Type B pancreatic cell (in vitro differentiated cells): ENCODE measurements at regions not wholly inside any gene's neighbourhood (a gene's known extent, or its start where the extent isn't known, plus 50 kb on each side); places are given as distances from the start of the nearest gene placed in this dataset.

Source experiments
- DNase-seq: peaks from one replicate; pipeline ENCODE4 v3.0.0; 2021; ENCODE audit warnings: mixed read lengths; ENCODE audit not compliant: unreplicated experiment; ENCODE audit errors: extremely low spot score
- H3K27ac Mint-ChIP-seq: 2 replicates; pipeline ENCODE4 v1.8.0; 2021; ENCODE audit warnings: mild to moderate bottlenecking, mixed read lengths
- H3K27me3 Mint-ChIP-seq: 2 replicates; pipeline ENCODE4 v1.8.0; 2021; ENCODE audit warnings: mixed read lengths
- H3K36me3 Mint-ChIP-seq: 2 replicates; pipeline ENCODE4 v1.8.0; 2021; ENCODE audit warnings: mixed read lengths
- H3K4me1 Mint-ChIP-seq: one replicate; pipeline ENCODE4 v1.8.0; 2021; ENCODE audit warnings: mixed read lengths; ENCODE audit not compliant: unreplicated experiment
- H3K4me3 Mint-ChIP-seq: 2 replicates; pipeline ENCODE4 v1.8.0; 2021; ENCODE audit warnings: mild to moderate bottlenecking, mixed read lengths
- H3K9me3 Mint-ChIP-seq: 2 replicates; pipeline ENCODE4 v1.8.0; 2021; ENCODE audit warnings: mixed read lengths
- CTCF ChIP-seq: fragments of 200-600 bp; sonication (generic); conservative IDR thresholded peaks from 2 replicates; pipeline ENCODE4 v1.5.0; 2021; ENCODE audit warnings: antibody characterized with exemption, mild to moderate bottlenecking

- Mint-ChIP-seq H3K36me3 (no peaks in the 10 kb centered on the region), H3K4me1 (peaks cover 25% of the 10 kb centered on the region), H3K27ac (no peak overlapping the region), H3K27me3 (no peaks in the 10 kb centered on the region), H3K9me3 (peaks cover 4% of the 10 kb centered on the region), H3K4me3 (no peak overlapping the region)
- TF ChIP-seq CTCF, result no peak
- DNase-seq, result no peak
These were observed 286.2 kb upstream of the STT3B start for GRCh38 chr3:31246293-31247062.

GRCh38 chr3:31247063-31247447 is 285.7 kb upstream of the STT3B start:
- H3K27ac Mint-ChIP-seq, result no peak overlapping the region
- no peak for TF ChIP-seq CTCF
- DNase-seq, result no peak
- peaks cover 4% of the 10 kb centered on the region for H3K9me3 Mint-ChIP-seq
- H3K27me3 Mint-ChIP-seq, result no peaks in the 10 kb centered on the region
- no peaks in the 10 kb centered on the region for H3K36me3 Mint-ChIP-seq
- no peak overlapping the region for H3K4me3 Mint-ChIP-seq
- H3K4me1 Mint-ChIP-seq, result peaks cover 25% of the 10 kb centered on the region

- DNase-seq, result no peak
- H3K36me3 Mint-ChIP-seq, result no peaks in the 10 kb centered on the region
- no peak for TF ChIP-seq CTCF
- no peak overlapping the region for H3K4me3 Mint-ChIP-seq
- H3K4me1 Mint-ChIP-seq, result peaks cover 25% of the 10 kb centered on the region
- no peaks in the 10 kb centered on the region for H3K27me3 Mint-ChIP-seq
- peak overlapping the region; percentile 13 for H3K27ac Mint-ChIP-seq
- H3K9me3 Mint-ChIP-seq, result peaks cover 4% of the 10 kb centered on the region
These were observed 284.7 kb upstream of the STT3B start for GRCh38 chr3:31247850-31248562.

GRCh38 chr3:31248563-31248992 is 284.1 kb upstream of the STT3B start:
- TF ChIP-seq CTCF, result no peak
- Mint-ChIP-seq H3K27ac (peak overlapping the region; percentile 13), H3K4me1 (peaks cover 27% of the 10 kb centered on the region), H3K27me3 (no peaks in the 10 kb centered on the region), H3K4me3 (no peak overlapping the region), H3K36me3 (peaks cover 1% of the 10 kb centered on the region), H3K9me3 (peaks cover 6% of the 10 kb centered on the region)
- no peak for DNase-seq

- Mint-ChIP-seq H3K27me3 (no peaks in the 10 kb centered on the region), H3K27ac (no peak overlapping the region), H3K4me3 (no peak overlapping the region), H3K9me3 (peaks cover 15% of the 10 kb centered on the region), H3K4me1 (peaks cover 37% of the 10 kb centered on the region), H3K36me3 (peaks cover 3% of the 10 kb centered on the region)
- no peak for TF ChIP-seq CTCF
- no peak for DNase-seq
These were observed 283.2 kb upstream of the STT3B start for GRCh38 chr3:31249545-31249944.
